ENCODE measurements at regions not wholly inside any gene's neighbourhood (a gene's known extent, or its start where the extent isn't known, plus 50 kb on each side); places are given as distances from the start of the nearest gene placed in this dataset.

- TF ChIP-seq CTCF (CRISPR knock-in tag; IDR thresholded peaks at IDR 0.05) = no peak
- no peak for TF ChIP-seq JUND (CRISPR knock-in tag; IDR thresholded peaks at IDR 0.05)
These were observed 193.9 kb upstream of the BMPER start for GRCh38 chr7:33711231-33712019.

Measured in HepG2 (cell line).